Mucosa of rectum (tissue), 2 donors: ENCODE measurements at regions not wholly inside any gene's neighbourhood (a gene's known extent, or its start where the extent isn't known, plus 50 kb on each side); places are given as distances from the start of the nearest gene placed in this dataset.
A peak's percentile ranks its signal among the peaks of the same experiment; 100 is the strongest.

ENCODE experiments used
- H3K27ac ChIP-seq, 2 donors: one replicate each; pipeline ENCODE4 v1.7.0; 2013; ENCODE audit warnings: inconsistent platforms in 2 of 2, low read depth in 2 of 2, low read length in 2 of 2
- H3K27me3 ChIP-seq, 2 donors: one replicate each; pipeline ENCODE4 v1.7.0; 2013; ENCODE audit warnings: low read length in 2 of 2; ENCODE audit not compliant: control insufficient read depth in 2 of 2, insufficient read depth in 2 of 2
- H3K36me3 ChIP-seq, 2 donors: one replicate each; pipeline ENCODE4 v1.7.0; 2013; ENCODE audit warnings: low read length in 2 of 2; ENCODE audit not compliant: control insufficient read depth in 2 of 2, insufficient read depth in 2 of 2
- H3K4me1 ChIP-seq, 2 donors: one replicate each; pipeline ENCODE4 v1.7.0; 2013; ENCODE audit warnings: low read length in 2 of 2, mild to moderate bottlenecking in 1 of 2; ENCODE audit not compliant: control insufficient read depth in 2 of 2, insufficient read depth in 2 of 2
- H3K4me3 ChIP-seq, 2 donors: one replicate each; pipeline ENCODE4 v1.7.0; 2013; ENCODE audit warnings: low read length in 2 of 2
- H3K9ac ChIP-seq, 2 donors: one replicate each; pipeline ENCODE4 v1.7.0; 2013; ENCODE audit warnings: low read length in 2 of 2, low read depth in 1 of 2, mild to moderate bottlenecking in 1 of 2
- H3K9me3 ChIP-seq, 2 donors: one replicate each; pipeline ENCODE4 v1.7.0; 2013; ENCODE audit warnings: low read length in 2 of 2; ENCODE audit not compliant: control insufficient read depth in 2 of 2
- donor health status: healthy.
- donor health status: Normal muscosa, but diverticular disease.

- no peaks in the 10 kb centered on the region for H3K27me3 ChIP-seq
- no peak overlapping the region for H3K4me3 ChIP-seq
Observed at GRCh38 chr5:107774316-107774715, 103.6 kb upstream of the EFNA5 start.

GRCh38 chr5:107773479-107773878, 102.7 kb upstream of the EFNA5 start:
- no peaks in the 10 kb centered on the region for H3K36me3 ChIP-seq
- no peak overlapping the region for H3K4me3 ChIP-seq
- no peak overlapping the region for H3K9ac ChIP-seq
- no peaks in the 10 kb centered on the region for H3K4me1 ChIP-seq
- no peak overlapping the region for H3K27ac ChIP-seq
- H3K9me3 ChIP-seq: no peaks in the 10 kb centered on the region
- H3K27me3 ChIP-seq: no peaks in the 10 kb centered on the region

More at GRCh38 chr5:107774316-107774715, 103.6 kb upstream of the EFNA5 start:
- H3K36me3 ChIP-seq: no peaks in the 10 kb centered on the region
- H3K4me1 ChIP-seq: no peaks in the 10 kb centered on the region
- H3K27ac ChIP-seq: no peak overlapping the region
- H3K9me3 ChIP-seq: no peaks in the 10 kb centered on the region
- H3K9ac ChIP-seq: no peak overlapping the region

- Histone ChIP-seq H3K9me3 (no peaks in the 10 kb centered on the region), H3K4me3 (no peak overlapping the region), H3K4me1 (no peaks in the 10 kb centered on the region), H3K9ac (no peak overlapping the region), H3K27me3 (no peaks in the 10 kb centered on the region), H3K27ac (no peak overlapping the region), H3K36me3 (no peaks in the 10 kb centered on the region)
Observed at GRCh38 chr5:107772418-107773310, 101.9 kb upstream of the EFNA5 start.

- Histone ChIP-seq H3K9ac (no peak overlapping the region), H3K27me3 (no peaks in the 10 kb centered on the region), H3K4me1 (peaks cover under 1 to 1% of the 10 kb centered on the region in 2 donors), H3K36me3 (no peaks in the 10 kb centered on the region), H3K9me3 (no peaks in the 10 kb centered on the region), H3K27ac (no peak overlapping the region), H3K4me3 (no peak overlapping the region)
Observed at GRCh38 chr5:107771926-107772325, 101.2 kb upstream of the EFNA5 start.

- Histone ChIP-seq H3K27me3 (no peaks in the 10 kb centered on the region), H3K9ac (no peak overlapping the region), H3K4me3 (no peak overlapping the region), H3K36me3 (no peaks in the 10 kb centered on the region), H3K9me3 (no peaks in the 10 kb centered on the region), H3K27ac (no peak overlapping the region), H3K4me1 (peaks cover 8 to 17% of the 10 kb centered on the region in 2 donors)
Observed at GRCh38 chr5:107770051-107770450, 99.3 kb upstream of the EFNA5 start.

DNA sequence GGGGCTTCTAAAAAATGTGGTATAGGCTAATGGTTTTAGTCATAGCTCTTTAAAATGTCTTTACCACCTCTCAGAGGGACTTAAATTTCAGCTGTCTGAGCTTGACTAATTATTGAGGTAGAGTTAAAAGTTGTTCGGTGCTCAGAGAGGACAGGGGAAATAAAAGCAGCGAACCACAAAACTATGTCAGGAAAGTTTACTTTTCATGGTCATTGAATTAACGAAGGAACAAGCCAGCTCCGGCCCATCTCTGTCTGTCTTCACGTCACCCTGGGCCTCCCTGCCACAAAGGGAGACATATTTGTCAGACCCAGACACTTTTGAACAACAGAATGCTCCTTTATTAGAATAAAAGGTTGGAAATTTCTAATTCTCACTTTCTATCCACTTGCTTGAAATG, 98.8 kb upstream of the EFNA5 start:
- Histone ChIP-seq H3K36me3 (no peaks in the 10 kb centered on the region), H3K4me3 (no peak overlapping the region), H3K27me3 (no peaks in the 10 kb centered on the region), H3K27ac (no peak overlapping the region), H3K9me3 (no peaks in the 10 kb centered on the region), H3K4me1 (peaks cover 8 to 21% of the 10 kb centered on the region in 2 donors), H3K9ac (no peak overlapping the region)

- no peak overlapping the region for H3K27ac ChIP-seq
- no peaks in the 10 kb centered on the region for H3K27me3 ChIP-seq
- H3K36me3 ChIP-seq: no peaks in the 10 kb centered on the region
- H3K9me3 ChIP-seq: no peaks in the 10 kb centered on the region
- H3K4me3 ChIP-seq: no peak overlapping the region
- no peak overlapping the region for H3K9ac ChIP-seq
- H3K4me1 ChIP-seq: peaks cover 10 to 26% of the 10 kb centered on the region in 2 donors
Observed at GRCh38 chr5:107766972-107767371, 96.2 kb upstream of the EFNA5 start.

DNA sequence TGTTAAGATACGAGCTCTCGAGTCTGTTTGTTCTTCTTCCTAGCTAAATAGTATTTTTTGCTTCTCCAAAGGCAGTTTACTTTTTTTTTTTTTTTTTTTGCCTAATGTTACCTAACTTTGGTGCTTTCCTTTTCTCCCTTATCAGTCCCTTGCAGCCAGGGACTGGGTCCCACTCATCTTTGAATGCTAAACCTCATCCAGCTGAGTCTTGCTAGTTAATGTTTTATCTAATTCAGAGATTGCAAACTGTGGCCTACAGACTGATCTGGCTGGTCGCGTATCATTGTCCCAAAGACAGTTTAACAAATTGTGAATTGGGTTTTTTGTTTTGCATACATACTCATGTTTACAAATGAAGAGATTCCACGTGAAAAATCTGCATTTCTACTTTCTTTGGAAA, 95.7 kb upstream of the EFNA5 start:
- Histone ChIP-seq H3K4me1 (peaks cover 10 to 26% of the 10 kb centered on the region in 2 donors), H3K36me3 (no peaks in the 10 kb centered on the region), H3K4me3 (peak overlapping the region in 1 of 2 donors; percentile 3), H3K27me3 (no peaks in the 10 kb centered on the region), H3K9ac (no peak overlapping the region), H3K27ac (no peak overlapping the region), H3K9me3 (no peaks in the 10 kb centered on the region)

DNA sequence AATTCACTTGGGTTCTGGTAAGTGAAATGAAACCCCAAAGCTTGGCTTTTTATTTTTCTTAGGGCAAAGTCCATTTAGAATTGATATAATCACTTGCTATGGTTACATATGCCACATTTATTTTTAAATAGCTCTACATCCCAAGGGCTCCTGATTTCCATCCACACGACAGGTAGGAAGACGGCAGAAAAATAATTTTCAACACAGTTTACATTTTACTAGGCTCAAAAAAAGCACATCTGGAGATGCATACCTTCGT, 95.0 kb upstream of the EFNA5 start:
- Histone ChIP-seq H3K4me1 (peaks cover 10 to 26% of the 10 kb centered on the region in 2 donors), H3K36me3 (no peaks in the 10 kb centered on the region), H3K27ac (peak overlapping the region in 1 of 2 donors; percentile 13), H3K9me3 (no peaks in the 10 kb centered on the region), H3K27me3 (no peaks in the 10 kb centered on the region), H3K9ac (no peak overlapping the region), H3K4me3 (peak overlapping the region in 1 of 2 donors; percentile 40)

GRCh38 chr5:107764976-107765804, 94.5 kb upstream of the EFNA5 start:
- Histone ChIP-seq H3K27me3 (no peaks in the 10 kb centered on the region), H3K9me3 (no peaks in the 10 kb centered on the region), H3K27ac (peak overlapping the region in 1 of 2 donors; percentile 13), H3K4me3 (peak overlapping the region in 1 of 2 donors; percentile 40), H3K9ac (no peak overlapping the region), H3K36me3 (no peaks in the 10 kb centered on the region), H3K4me1 (peaks cover 10 to 26% of the 10 kb centered on the region in 2 donors)
